Omental fat pad (tissue), 3 donors: ENCODE measurements at regions not wholly inside any gene's neighbourhood (a gene's known extent, or its start where the extent isn't known, plus 50 kb on each side); places are given as distances from the start of the nearest gene placed in this dataset.

Experiments used
- ATAC-seq: fragments of 150-250 bp; one replicate; pipeline ENCODE4 v1.9.1; 2016; ENCODE audit warnings: mild to moderate bottlenecking, moderate library complexity; ENCODE audit not compliant: low FRiP score
- DNase-seq: peaks from one replicate; pipeline ENCODE4 v3.0.0-alpha.2; 2019; ENCODE audit warnings: low spot score
- CTCF ChIP-seq, 3 donors: fragments of 450-650 bp; IDR thresholded peaks; one replicate each; pipeline ENCODE4 v1.5.1; 2016 to 2017; ENCODE audit warnings: antibody characterized with exemption in 3 of 3, mild to moderate bottlenecking in 3 of 3, moderate library complexity in 2 of 3

- ATAC-seq (no peak), DNase-seq (no peak)
- no peak for TF ChIP-seq CTCF (IDR thresholded peaks at IDR 0.05)
Measured at GRCh38 chr5:166346726-166347374, 1944.6 kb upstream of the WWC1 start.

DNA sequence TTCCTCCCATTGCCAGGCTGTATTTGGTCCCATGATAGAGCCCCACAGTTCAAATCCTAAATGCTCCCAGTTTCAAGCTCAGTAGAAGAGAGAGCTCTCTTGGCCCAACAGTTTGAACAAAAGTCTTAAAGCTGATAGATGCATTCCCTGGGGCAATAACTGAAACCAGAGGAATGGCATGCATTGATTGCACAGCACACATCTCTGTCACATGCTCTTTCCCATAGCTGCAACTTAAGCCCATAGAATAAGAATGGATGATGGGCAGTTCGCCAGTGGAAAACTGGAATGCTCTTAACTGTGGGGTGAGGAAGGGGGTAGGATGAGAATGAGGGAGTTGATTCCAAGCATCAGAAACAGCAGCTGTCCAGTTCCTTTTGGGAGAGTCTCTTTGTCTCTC is 1942.4 kb upstream of the WWC1 start:
- no peak for ATAC-seq
- no peak for TF ChIP-seq CTCF (IDR thresholded peaks at IDR 0.05)

GRCh38 chr5:166353580-166353979 is 1937.9 kb upstream of the WWC1 start:
- DNase-seq, result no peak
- no peak for TF ChIP-seq CTCF (IDR thresholded peaks at IDR 0.05)

More for the DNA sequence above, 1942.4 kb upstream of the WWC1 start:
- DNase-seq, result no peak

DNA sequence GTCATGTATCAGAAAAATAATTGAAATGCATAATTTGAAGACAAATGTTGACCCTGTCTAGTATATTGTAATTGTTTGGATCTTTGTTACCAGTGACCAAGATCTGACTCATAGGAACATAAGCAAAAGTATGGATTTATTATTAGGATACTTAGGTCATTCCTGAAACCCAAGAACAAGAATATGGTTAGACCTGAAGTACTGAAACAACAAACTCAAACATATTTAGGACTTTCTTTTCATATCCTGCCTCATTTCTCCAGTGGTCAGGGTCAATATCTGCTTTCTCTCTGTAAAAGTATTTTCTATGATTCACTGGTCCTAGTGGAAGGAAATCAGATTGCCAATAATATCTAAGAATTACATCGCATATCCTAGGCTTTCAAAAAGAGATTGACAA is 1937.1 kb upstream of the WWC1 start:
- no peak for DNase-seq
- no peak for TF ChIP-seq CTCF (IDR thresholded peaks at IDR 0.05)
- no peak for ATAC-seq

More at GRCh38 chr5:166353580-166353979, 1937.9 kb upstream of the WWC1 start:
- no peak for ATAC-seq

DNA sequence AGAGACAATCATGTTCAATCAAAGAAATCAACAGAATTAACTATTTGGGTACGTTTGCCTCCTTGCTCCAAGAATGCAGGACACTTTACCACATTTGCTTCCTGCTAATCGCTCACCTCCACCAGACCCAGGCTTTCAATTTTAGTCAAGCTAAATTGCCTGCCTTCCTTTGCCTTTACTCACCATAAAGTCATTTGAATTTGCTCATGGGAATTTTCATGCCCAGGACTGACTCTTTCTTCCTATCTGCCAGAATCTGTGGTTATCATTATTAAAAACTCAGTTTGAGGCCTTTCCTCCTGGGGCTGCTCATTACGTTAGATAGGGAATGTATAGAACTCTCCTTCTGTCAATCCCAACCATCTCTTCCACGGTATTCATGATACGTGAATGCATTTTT is 1935.3 kb upstream of the WWC1 start:
- ATAC-seq (no peak), DNase-seq (no peak)
- TF ChIP-seq CTCF (IDR thresholded peaks at IDR 0.05), result no peak

- ATAC-seq (no peak), DNase-seq (no peak)
- TF ChIP-seq CTCF (IDR thresholded peaks at IDR 0.05), result no peak
Measured at GRCh38 chr5:166358127-166358830, 1933.2 kb upstream of the WWC1 start.
